ENCODE measurements at regions not wholly inside any gene's neighbourhood (a gene's known extent, or its start where the extent isn't known, plus 50 kb on each side); places are given as distances from the start of the nearest gene placed in this dataset.

GRCh38 chr6:10166031-10166430 is 248.8 kb downstream of the TFAP2A start:
- H3K4me1 ChIP-seq (ENCODE audit: insufficient read depth, low read length), result no peaks in the 10 kb centered on the region

GRCh38 chr6:10163203-10163962 is 251.5 kb downstream of the TFAP2A start:
- H2AFZ ChIP-seq (ENCODE audit: low read depth, low read length), result no peak overlapping the region
- FAIRE-seq (no peak), DNase-seq (ENCODE audit: low read depth) (no peak)

More at GRCh38 chr6:10166031-10166430, 248.8 kb downstream of the TFAP2A start:
- Histone ChIP-seq H4K20me1 (ENCODE audit: insufficient read depth, low read length) (no peaks in the 10 kb centered on the region), H3K9ac (ENCODE audit: low read length) (no peak overlapping the region), H3K4me2 (ENCODE audit: low read length) (no peak overlapping the region), H3K4me3 (ENCODE audit: insufficient read depth, low read depth, low read length) (no peak overlapping the region), H3K36me3 (ENCODE audit: insufficient read depth, low read length) (no peaks in the 10 kb centered on the region), H3K79me2 (ENCODE audit: insufficient read depth, low read length) (no peaks in the 10 kb centered on the region), H3K27me3 (ENCODE audit: insufficient read depth, low read length) (no peaks in the 10 kb centered on the region), H3K27ac (ENCODE audit: low read depth, low read length) (no peak overlapping the region), H2AFZ (ENCODE audit: low read depth, low read length) (no peak overlapping the region), H3K9me3 (ENCODE audit: insufficient read depth, low read depth, low read length) (no peaks in the 10 kb centered on the region)
- TF ChIP-seq CTCF (IDR thresholded peaks at IDR 0.05; ENCODE audit: insufficient read depth, low read depth, low read length) (no peak), EZH2 (IDR thresholded peaks at IDR 0.05; ENCODE audit: insufficient read depth, low read length) (no peak)
- H3K27me3 Mint-ChIP-seq (ENCODE audit: low read depth, unreplicated experiment), result peaks cover 2% of the 10 kb centered on the region
- FAIRE-seq (no peak), DNase-seq (ENCODE audit: low read depth) (no peak)
- no peak overlapping the region for H3K4me3 Mint-ChIP-seq (ENCODE audit: unreplicated experiment)
- H3K4me1 Mint-ChIP-seq (ENCODE audit: low read depth, unreplicated experiment), result no peaks in the 10 kb centered on the region
- H3K27ac Mint-ChIP-seq (ENCODE audit: unreplicated experiment), result no peak overlapping the region
- H3K9me3 Mint-ChIP-seq (ENCODE audit: unreplicated experiment), result peaks cover 6% of the 10 kb centered on the region
- H3K36me3 Mint-ChIP-seq (ENCODE audit: low read depth, unreplicated experiment), result no peaks in the 10 kb centered on the region

More at GRCh38 chr6:10163203-10163962, 251.5 kb downstream of the TFAP2A start:
- no peak overlapping the region for H3K27ac ChIP-seq (ENCODE audit: low read depth, low read length)
- peaks cover 2% of the 10 kb centered on the region for H3K9me3 Mint-ChIP-seq (ENCODE audit: unreplicated experiment)
- H3K9ac ChIP-seq (ENCODE audit: low read length), result no peak overlapping the region
- H3K4me3 ChIP-seq (ENCODE audit: insufficient read depth, low read depth, low read length), result no peak overlapping the region
- no peaks in the 10 kb centered on the region for H3K79me2 ChIP-seq (ENCODE audit: insufficient read depth, low read length)
- TF ChIP-seq CTCF (IDR thresholded peaks at IDR 0.05; ENCODE audit: insufficient read depth, low read depth, low read length) (no peak), EZH2 (IDR thresholded peaks at IDR 0.05; ENCODE audit: insufficient read depth, low read length) (no peak)
- no peaks in the 10 kb centered on the region for H3K4me1 Mint-ChIP-seq (ENCODE audit: low read depth, unreplicated experiment)
- H3K27ac Mint-ChIP-seq (ENCODE audit: unreplicated experiment), result no peak overlapping the region
- no peaks in the 10 kb centered on the region for H3K9me3 ChIP-seq (ENCODE audit: insufficient read depth, low read depth, low read length)
- H3K4me1 ChIP-seq (ENCODE audit: insufficient read depth, low read length), result no peaks in the 10 kb centered on the region
- H3K4me2 ChIP-seq (ENCODE audit: low read length), result no peak overlapping the region
- H3K4me3 Mint-ChIP-seq (ENCODE audit: unreplicated experiment), result no peak overlapping the region
- H4K20me1 ChIP-seq (ENCODE audit: insufficient read depth, low read length), result no peaks in the 10 kb centered on the region
- H3K27me3 Mint-ChIP-seq (ENCODE audit: low read depth, unreplicated experiment), result peaks cover 2% of the 10 kb centered on the region
- H3K36me3 ChIP-seq (ENCODE audit: insufficient read depth, low read length), result no peaks in the 10 kb centered on the region
- no peaks in the 10 kb centered on the region for H3K36me3 Mint-ChIP-seq (ENCODE audit: low read depth, unreplicated experiment)
- H3K27me3 ChIP-seq (ENCODE audit: insufficient read depth, low read length), result no peaks in the 10 kb centered on the region
